Brain microvascular endothelial cell (primary cell): ENCODE measurements at regions not wholly inside any gene's neighbourhood (a gene's known extent, or its start where the extent isn't known, plus 50 kb on each side); places are given as distances from the start of the nearest gene placed in this dataset.

ENCODE experiments used
- DNase-seq: peaks from one replicate; pipeline ENCODE4 v3.0.0-alpha.2; 2020
- H3K27ac ChIP-seq: fragments of 250-450 bp; sonication (Bioruptor Pico); 2 replicates; pipeline ENCODE4 v1.5.1; 2020; ENCODE audit warnings: mild to moderate bottlenecking, moderate library complexity
- H3K27me3 ChIP-seq: fragments of 250-450 bp; sonication (Bioruptor Pico); replicated peaks from 2 replicates; pipeline ENCODE4 v1.5.1; 2020; ENCODE audit warnings: mild to moderate bottlenecking
- H3K36me3 ChIP-seq: fragments of 250-450 bp; sonication (Bioruptor Pico); replicated peaks from 2 replicates; pipeline ENCODE4 v1.5.1; 2020; ENCODE audit warnings: mild to moderate bottlenecking
- H3K4me3 ChIP-seq: 2 replicates; pipeline ENCODE4 v1.5.1; 2011; ENCODE audit warnings: low read depth, mild to moderate bottlenecking, control low read depth, low read length, moderate library complexity
- CTCF ChIP-seq: IDR thresholded peaks from 2 replicates; pipeline ENCODE4 v1.5.1; 2011; ENCODE audit warnings: low read depth, mild to moderate bottlenecking, moderate library complexity, low read length, control low read depth, inconsistent platforms; ENCODE audit errors: missing control alignments
- in situ Hi-C: cut with HindIII; loops from 2 replicates; pipeline ENCODE4 v1.10.0; 2017; ENCODE audit warnings: low sequenced_read_pairs, low pct_ligation_motif_present

DNA sequence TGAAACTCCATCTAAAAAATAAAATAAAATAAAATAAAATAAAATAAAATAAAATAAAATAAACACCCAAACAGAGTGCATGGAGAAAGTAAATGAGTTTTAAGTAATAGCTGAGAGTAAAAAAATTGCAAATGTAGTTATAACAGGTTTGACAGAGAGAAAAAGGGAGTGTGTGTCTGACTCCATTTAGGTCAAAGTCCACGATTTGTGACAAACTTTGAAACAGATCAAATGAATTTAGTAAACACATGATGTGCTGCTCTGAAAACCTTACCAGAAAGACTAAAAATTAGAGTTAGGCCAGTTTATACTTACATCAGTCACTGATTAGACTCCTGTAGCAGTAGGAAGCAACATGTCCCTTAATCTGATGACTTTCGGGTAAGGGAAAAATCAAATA, 346.6 kb downstream of the PARP8 start:
- no peak overlapping the region for H3K4me3 ChIP-seq
- in situ Hi-C loops, result no loop called here
- no peak for TF ChIP-seq CTCF
- DNase-seq, result no peak
- no peak overlapping the region for H3K27ac ChIP-seq
- no peaks in the 10 kb centered on the region for H3K27me3 ChIP-seq
- H3K36me3 ChIP-seq, result no peaks in the 10 kb centered on the region

DNA sequence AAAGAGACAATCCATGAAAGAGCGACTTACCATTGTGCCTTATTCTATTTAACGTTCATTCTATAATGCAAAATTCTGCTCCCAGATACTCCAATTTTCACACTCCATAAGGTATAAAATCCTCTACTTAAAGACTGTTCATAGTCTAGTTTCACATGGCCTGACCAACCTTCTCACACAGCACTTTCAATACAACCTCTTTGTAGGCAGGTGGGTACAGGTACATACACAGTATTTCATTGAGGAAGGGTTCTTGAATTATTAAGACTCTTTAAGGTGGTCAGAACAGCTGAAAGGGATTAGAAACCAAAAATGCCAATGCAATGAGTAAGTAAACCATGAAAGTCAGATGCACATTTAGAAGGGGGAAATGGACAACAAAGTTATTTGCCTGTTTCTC, 352.0 kb downstream of the PARP8 start:
- no peak for DNase-seq
- no peaks in the 10 kb centered on the region for H3K27me3 ChIP-seq
- TF ChIP-seq CTCF, result no peak
- H3K27ac ChIP-seq, result no peak overlapping the region
- H3K4me3 ChIP-seq, result no peak overlapping the region
- in situ Hi-C loops, result no loop called here
- H3K36me3 ChIP-seq, result no peaks in the 10 kb centered on the region

DNA sequence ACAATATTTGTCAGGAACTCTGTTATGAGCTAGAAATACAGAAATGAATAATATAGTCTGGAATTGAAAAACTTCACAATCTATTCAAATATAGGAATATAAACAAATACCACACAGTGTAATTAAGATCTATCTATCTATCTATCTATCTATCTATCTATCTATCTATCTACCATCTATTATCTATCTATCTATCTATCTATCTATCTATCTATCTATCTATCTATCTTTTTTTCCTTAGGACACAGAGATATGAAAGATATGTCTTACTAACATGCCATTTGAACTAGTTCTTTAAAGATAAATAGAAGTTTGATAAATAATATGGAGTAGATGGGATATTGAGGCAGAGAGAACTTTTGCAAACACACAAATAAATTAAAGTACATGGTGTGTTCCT, 357.8 kb downstream of the PARP8 start:
- no peak for TF ChIP-seq CTCF
- no peak overlapping the region for H3K4me3 ChIP-seq
- no peaks in the 10 kb centered on the region for H3K27me3 ChIP-seq
- in situ Hi-C loops, result no loop called here
- no peaks in the 10 kb centered on the region for H3K36me3 ChIP-seq
- no peak overlapping the region for H3K27ac ChIP-seq
- no peak for DNase-seq

- H3K27me3 ChIP-seq, result no peaks in the 10 kb centered on the region
- TF ChIP-seq CTCF, result no peak
- no peaks in the 10 kb centered on the region for H3K36me3 ChIP-seq
- H3K27ac ChIP-seq, result no peak overlapping the region
- in situ Hi-C loops, result no loop called here
- no peak overlapping the region for H3K4me3 ChIP-seq
- no peak for DNase-seq
Observed at GRCh38 chr5:51027271-51027670, 356.0 kb upstream of the ISL1 start.

- no peak overlapping the region for H3K4me3 ChIP-seq
- no peak overlapping the region for H3K27ac ChIP-seq
- no peaks in the 10 kb centered on the region for H3K27me3 ChIP-seq
- TF ChIP-seq CTCF, result no peak
- no peak for DNase-seq
- in situ Hi-C loops, result no loop called here
- H3K36me3 ChIP-seq, result no peaks in the 10 kb centered on the region
Observed at GRCh38 chr5:51028394-51028793, 354.9 kb upstream of the ISL1 start.

DNA sequence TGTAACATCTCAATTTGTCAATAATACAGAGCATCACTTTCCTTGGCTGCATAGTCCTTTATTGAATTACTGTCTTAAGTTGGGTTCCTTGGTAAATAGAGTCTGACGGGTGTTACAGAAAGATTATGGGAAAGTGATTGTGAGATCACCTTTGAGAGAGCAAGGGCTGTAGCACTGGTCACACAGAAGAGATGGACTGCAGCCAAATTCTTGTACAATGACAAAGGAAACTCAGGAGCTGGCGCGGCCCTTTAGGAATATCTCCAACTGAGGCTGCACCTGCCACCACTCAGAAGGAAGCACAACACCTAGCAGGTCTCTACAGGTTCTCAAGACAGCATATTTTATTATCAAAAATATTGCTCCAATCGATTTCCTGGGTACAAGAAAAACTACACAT, 350.0 kb upstream of the ISL1 start:
- Histone ChIP-seq H3K4me3 (no peak overlapping the region), H3K36me3 (no peaks in the 10 kb centered on the region), H3K27me3 (no peaks in the 10 kb centered on the region), H3K27ac (no peak overlapping the region)
- in situ Hi-C loops, result no loop called here
- no peak for DNase-seq
- TF ChIP-seq CTCF, result no peak
